Ishikawa (cell line): ENCODE measurements at regions not wholly inside any gene's neighbourhood (a gene's known extent, or its start where the extent isn't known, plus 50 kb on each side); places are given as distances from the start of the nearest gene placed in this dataset.

Experiments used
- EP300 ChIP-seq: IDR thresholded peaks from 2 replicates; pipeline ENCODE4 v1.6.1; 2012; ENCODE audit warnings: borderline replicate concordance
- TAF1 ChIP-seq: IDR thresholded peaks from 2 replicates; pipeline ENCODE4 v1.6.1; 2012; ENCODE audit warnings: low read depth, mild to moderate bottlenecking
- TCF12 ChIP-seq: IDR thresholded peaks from 2 replicates; pipeline ENCODE4 v1.6.1; 2012; ENCODE audit warnings: low read depth

DNA sequence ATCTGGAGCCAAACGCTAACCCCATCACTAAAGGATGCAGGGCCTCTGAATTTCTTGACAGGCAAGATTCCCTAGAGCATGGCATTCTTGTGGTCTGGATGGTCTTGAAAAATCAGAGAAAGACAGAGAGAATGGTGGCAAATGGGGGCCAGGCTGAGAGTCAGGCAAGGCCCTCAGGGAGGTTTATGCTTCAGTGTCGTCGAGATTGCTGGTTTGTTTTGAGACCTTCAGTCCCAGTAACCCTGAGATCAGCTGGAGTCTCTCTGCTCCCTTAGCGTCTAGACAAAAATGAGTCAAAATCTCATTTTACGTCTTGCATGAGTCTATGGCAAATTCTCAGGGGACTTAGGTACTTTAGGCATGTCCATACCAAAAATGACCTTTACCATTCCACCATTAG is 539.3 kb downstream of the SOX6 start:
- no peak for TF ChIP-seq TAF1
- no peak; the same call in 1 of the 2 replicates for TF ChIP-seq TCF12
- TF ChIP-seq EP300: no peak
